Vagina (tissue), 2 donors: ENCODE measurements at regions not wholly inside any gene's neighbourhood (a gene's known extent, or its start where the extent isn't known, plus 50 kb on each side); places are given as distances from the start of the nearest gene placed in this dataset.

Source experiments
- DNase-seq, 2 donors: peaks; one replicate each; pipeline ENCODE4 v3.0.0-alpha.2; 2017; ENCODE audit errors: extremely low spot score in 2 of 2
- H3K27ac ChIP-seq: fragments of 200-600 bp; sonication (generic); one replicate; pipeline ENCODE4 v1.5.1; 2019
- H3K27me3 ChIP-seq: fragments of 200-600 bp; sonication (generic); one replicate; pipeline ENCODE4 v1.5.1; 2019
- H3K36me3 ChIP-seq, 2 donors: fragments of 200-600 bp; sonication (generic); one replicate each; pipeline ENCODE4 v1.5.1; 2017 to 2019
- H3K4me1 ChIP-seq: fragments of 200-600 bp; sonication (generic); one replicate; pipeline ENCODE4 v1.5.1; 2019
- H3K4me3 ChIP-seq, 2 donors: fragments of 200-600 bp; sonication (generic); 1 replicate in 1 of 2; 2 replicates in 1 of 2; pipeline ENCODE4 v1.5.1; 2016 to 2019
- H3K9me3 ChIP-seq: fragments of 200-600 bp; sonication (generic); one replicate; pipeline ENCODE4 v1.5.1; 2019
- CTCF ChIP-seq, 3 experiments: fragments of 450-650 bp in 2 of 3; fragments of 200-600 bp in 1 of 3; sonication (generic) in 1 of 3; IDR thresholded peaks; one replicate each; pipeline ENCODE4 v1.5.1; 2017 to 2019; ENCODE audit warnings: antibody characterized with exemption in 3 of 3, mild to moderate bottlenecking in 2 of 3, moderate library complexity in 2 of 3
- POLR2A ChIP-seq, 2 donors: fragments of 450-650 bp; IDR thresholded peaks; one replicate each; pipeline ENCODE4 v1.6.1; 2017; ENCODE audit warnings: antibody characterized with exemption in 2 of 2, mild to moderate bottlenecking in 2 of 2, moderate library complexity in 2 of 2
- POLR2AphosphoS5 ChIP-seq, 2 donors: sonication (generic); formaldehyde crosslinking; IDR thresholded peaks; one replicate each; pipeline ENCODE4 v1.9.0; 2017; ENCODE audit warnings: antibody characterized with exemption in 2 of 2, mild to moderate bottlenecking in 2 of 2, low read depth in 1 of 2; ENCODE audit not compliant: insufficient read depth in 1 of 2
- intact Hi-C: fragments of 100-400 bp; cut with DNase I; formaldehyde crosslinking; loops from one replicate; pipeline ENCODE4 v1.15.1; 2023

GRCh38 chr4:60016971-60017370 is 1183.2 kb upstream of the ADGRL3 start:
- TF ChIP-seq CTCF (IDR thresholded peaks at IDR 0.05) (no peak), POLR2A (IDR thresholded peaks at IDR 0.05) (no peak), POLR2AphosphoS5 (IDR thresholded peaks at IDR 0.05; ENCODE audit: insufficient read depth in 1 of 2, low read depth in 1 of 2) (no peak)
- H3K4me1 ChIP-seq = no peaks in the 10 kb centered on the region
- intact Hi-C loops = no loop called here
- DNase-seq = no peak
- H3K27me3 ChIP-seq = no peaks in the 10 kb centered on the region
- H3K36me3 ChIP-seq = no peaks in the 10 kb centered on the region
- H3K9me3 ChIP-seq = no peaks in the 10 kb centered on the region
- no peak overlapping the region for H3K4me3 ChIP-seq
- H3K27ac ChIP-seq = no peak overlapping the region

GRCh38 chr4:60019180-60019579 is 1180.9 kb upstream of the ADGRL3 start:
- Histone ChIP-seq H3K4me1 (no peaks in the 10 kb centered on the region), H3K9me3 (no peaks in the 10 kb centered on the region), H3K36me3 (no peaks in the 10 kb centered on the region), H3K27me3 (no peaks in the 10 kb centered on the region), H3K27ac (no peak overlapping the region), H3K4me3 (no peak overlapping the region)
- TF ChIP-seq CTCF (IDR thresholded peaks at IDR 0.05) (no peak), POLR2A (IDR thresholded peaks at IDR 0.05) (no peak), POLR2AphosphoS5 (IDR thresholded peaks at IDR 0.05; ENCODE audit: insufficient read depth in 1 of 2, low read depth in 1 of 2) (no peak)
- intact Hi-C loops = no loop called here
- no peak for DNase-seq

GRCh38 chr4:60019946-60020345 is 1180.2 kb upstream of the ADGRL3 start:
- no peaks in the 10 kb centered on the region for H3K9me3 ChIP-seq
- H3K4me1 ChIP-seq = no peaks in the 10 kb centered on the region
- intact Hi-C loops = no loop called here
- H3K27me3 ChIP-seq = no peaks in the 10 kb centered on the region
- no peak for TF ChIP-seq POLR2AphosphoS5 (IDR thresholded peaks at IDR 0.05; ENCODE audit: insufficient read depth in 1 of 2, low read depth in 1 of 2)
- no peak for TF ChIP-seq CTCF (IDR thresholded peaks at IDR 0.05)
- TF ChIP-seq POLR2A (IDR thresholded peaks at IDR 0.05) = no peak
- H3K4me3 ChIP-seq = no peak overlapping the region
- no peak overlapping the region for H3K27ac ChIP-seq
- H3K36me3 ChIP-seq = no peaks in the 10 kb centered on the region
- DNase-seq = no peak

GRCh38 chr4:60020389-60020788 is 1179.7 kb upstream of the ADGRL3 start:
- H3K4me1 ChIP-seq = no peaks in the 10 kb centered on the region
- no peak for DNase-seq
- H3K36me3 ChIP-seq = no peaks in the 10 kb centered on the region
- no peak overlapping the region for H3K4me3 ChIP-seq
- intact Hi-C loops = no loop called here
- no peak for TF ChIP-seq POLR2A (IDR thresholded peaks at IDR 0.05)
- H3K9me3 ChIP-seq = no peaks in the 10 kb centered on the region
- no peaks in the 10 kb centered on the region for H3K27me3 ChIP-seq
- H3K27ac ChIP-seq = no peak overlapping the region

GRCh38 chr4:60033826-60034225 is 1166.3 kb upstream of the ADGRL3 start:
- no peaks in the 10 kb centered on the region for H3K36me3 ChIP-seq
- H3K27me3 ChIP-seq = no peaks in the 10 kb centered on the region
- H3K9me3 ChIP-seq = no peaks in the 10 kb centered on the region
- no peak overlapping the region for H3K4me3 ChIP-seq
- intact Hi-C loops = no loop called here
- TF ChIP-seq POLR2A (IDR thresholded peaks at IDR 0.05) (no peak), CTCF (IDR thresholded peaks at IDR 0.05) (no peak), POLR2AphosphoS5 (IDR thresholded peaks at IDR 0.05; ENCODE audit: insufficient read depth in 1 of 2, low read depth in 1 of 2) (no peak)
- no peak for DNase-seq
- H3K27ac ChIP-seq = no peak overlapping the region
- H3K4me1 ChIP-seq = no peaks in the 10 kb centered on the region

- Histone ChIP-seq H3K4me3 (no peak overlapping the region), H3K27ac (no peak overlapping the region), H3K9me3 (no peaks in the 10 kb centered on the region), H3K4me1 (no peaks in the 10 kb centered on the region), H3K36me3 (no peaks in the 10 kb centered on the region), H3K27me3 (no peaks in the 10 kb centered on the region)
- DNase-seq = no peak
- no peak for TF ChIP-seq CTCF (IDR thresholded peaks at IDR 0.05)
- TF ChIP-seq POLR2AphosphoS5 (IDR thresholded peaks at IDR 0.05; ENCODE audit: insufficient read depth in 1 of 2, low read depth in 1 of 2) = no peak
- intact Hi-C loops = no loop called here
These were observed 1165.8 kb upstream of the ADGRL3 start for GRCh38 chr4:60034361-60034760.
